A549 (cell line): ENCODE measurements at regions not wholly inside any gene's neighbourhood (a gene's known extent, or its start where the extent isn't known, plus 50 kb on each side); places are given as distances from the start of the nearest gene placed in this dataset.

Experiments used
- ATAC-seq, 2 experiments: fragments of 200-7000 bp in 1 of 2; fragments of >200 bp in 1 of 2; cut with Nextera tagmentation in 1 of 2; cut with Tn5 transposase in 1 of 2; 3 replicates each; pipeline versions ENCODE4 v1.8.0 to v1.9.1; 2018 to 2020; ENCODE audit warnings: mild to moderate bottlenecking in 1 of 2, moderate library complexity in 1 of 2
- CTCF ChIA-PET: fragments of 300-600 bp; sonication (Branson Sonifier 250); formaldehyde crosslinking; extraction: SDS; loops from one replicate; lab custom pipeline; 2021; ENCODE audit warnings: antibody characterized with exemption, inconsistent platforms; lab: Yijun Ruan, JAX
- POLR2A ChIA-PET: fragments of 350-600 bp; formaldehyde crosslinking; extraction: SDS; loops from one replicate; lab custom pipeline; 2021; ENCODE audit warnings: antibody characterized with exemption, inconsistent platforms; lab: Yijun Ruan, JAX
- DNase-seq, 2 experiments: peaks; one replicate each; pipeline versions ENCODE4 v3.0.0 to v3.0.0-alpha.2; 2011 to 2016; ENCODE audit warnings: low read depth in 1 of 2, low spot score in 1 of 2
- FAIRE-seq: peaks from 2 replicates; lab custom pipeline; 2011; peaks lifted over from hg19 to GRCh38; lab: Jason Lieb, UNC
- H3K27ac ChIP-seq, 2 experiments: fragments of >200 bp; sonication (Bioruptor Twin); formaldehyde crosslinking; 3 replicates each; pipeline ENCODE4 v1.5.1; 2016 to 2017
- H3K4me1 ChIP-seq: fragments of >200 bp; sonication (Bioruptor Twin); formaldehyde crosslinking; 3 replicates; pipeline ENCODE4 v1.6.1; 2016
- H3K4me2 ChIP-seq: fragments of >200 bp; sonication (Bioruptor Twin); formaldehyde crosslinking; 3 replicates; pipeline ENCODE4 v1.6.1; 2016
- H3K4me3 ChIP-seq: fragments of >200 bp; sonication (Bioruptor Twin); formaldehyde crosslinking; 3 replicates; pipeline ENCODE4 v1.5.1; 2016
- H3K9me3 ChIP-seq: fragments of >200 bp; sonication (Bioruptor Twin); formaldehyde crosslinking; 3 replicates; pipeline ENCODE4 v1.6.1; 2016
- ATOH8 ChIP-seq: fragments of 250-450 bp; sonication (Bioruptor Pico); IDR thresholded peaks from 2 replicates; pipeline ENCODE4 v1.5.0; 2020; ENCODE audit warnings: low read depth, mild to moderate bottlenecking, moderate library complexity
- BHLHE40 ChIP-seq: IDR thresholded peaks from 2 replicates; pipeline ENCODE4 v1.6.1; 2012; ENCODE audit warnings: low read depth, low read length, inconsistent platforms
- CBX2 ChIP-seq: fragments of 200-600 bp; sonication (generic); IDR thresholded peaks from 2 replicates; pipeline ENCODE4 v1.6.1; 2016; ENCODE audit warnings: low read depth, mild to moderate bottlenecking, borderline replicate concordance
- CEBPB ChIP-seq, 2 experiments: fragments of >200 bp in 1 of 2; sonication (Bioruptor Twin) in 1 of 2; formaldehyde crosslinking in 1 of 2; IDR thresholded peaks; 2 replicates each; pipeline ENCODE4 v1.6.1; 2012 to 2016
- CTCF ChIP-seq: fragments of >200 bp; sonication (Bioruptor Twin); formaldehyde crosslinking; IDR thresholded peaks from 3 replicates; pipeline ENCODE4 v1.5.1; 2016
- E2F6 ChIP-seq: IDR thresholded peaks from 2 replicates; pipeline ENCODE4 v1.6.1; 2012; ENCODE audit warnings: low read depth, borderline replicate concordance
- EP300 ChIP-seq, 2 experiments: fragments of >200 bp; sonication (Bioruptor Twin); formaldehyde crosslinking; IDR thresholded peaks; 2 replicates in 1 of 2; 3 replicates in 1 of 2; pipeline ENCODE4 v1.6.1; 2016 to 2017
- ESRRA ChIP-seq: fragments of 150-350 bp; IDR thresholded peaks from 2 replicates; pipeline ENCODE4 v1.6.1; 2014; ENCODE audit warnings: mild to moderate bottlenecking, low read length, borderline replicate concordance
- FOXS1 ChIP-seq: fragments of 250-450 bp; sonication (Bioruptor Pico); IDR thresholded peaks from 2 replicates; pipeline ENCODE4 v1.5.0; 2020; ENCODE audit warnings: mild to moderate bottlenecking, moderate library complexity
- GATA3 ChIP-seq: IDR thresholded peaks from 2 replicates; pipeline ENCODE4 v1.6.1; 2012; ENCODE audit warnings: borderline replicate concordance
- HES2 ChIP-seq: fragments of >200 bp; sonication (Bioruptor Twin); formaldehyde crosslinking; IDR thresholded peaks from 2 replicates; pipeline ENCODE4 v1.6.1; 2016
- HEYL ChIP-seq: fragments of 250-450 bp; sonication (Bioruptor Pico); IDR thresholded peaks from 2 replicates; pipeline ENCODE4 v1.8.0; 2021; ENCODE audit warnings: mild to moderate bottlenecking, moderate library complexity
- HOXB13 ChIP-seq: fragments of 250-450 bp; sonication (Bioruptor Pico); IDR thresholded peaks from 2 replicates; pipeline ENCODE4 v1.5.0; 2020; ENCODE audit warnings: low read depth, mild to moderate bottlenecking, moderate library complexity
- HOXB5 ChIP-seq: fragments of 250-450 bp; sonication (Bioruptor Pico); IDR thresholded peaks from 2 replicates; pipeline ENCODE4 v1.5.0; 2020; ENCODE audit warnings: mild to moderate bottlenecking, moderate library complexity
- JUNB ChIP-seq: fragments of >200 bp; sonication (Bioruptor Twin); formaldehyde crosslinking; IDR thresholded peaks from 2 replicates; pipeline ENCODE4 v1.6.1; 2016
- KDM1A ChIP-seq: fragments of 200-600 bp; sonication (generic); IDR thresholded peaks from 2 replicates; pipeline ENCODE4 v1.6.1; 2016; ENCODE audit warnings: low read depth, mild to moderate bottlenecking
- KDM5A ChIP-seq: fragments of 200-600 bp; sonication (generic); IDR thresholded peaks from 2 replicates; pipeline ENCODE4 v1.6.1; 2016; ENCODE audit warnings: antibody characterized with exemption, mild to moderate bottlenecking
- MYC ChIP-seq: IDR thresholded peaks from 2 replicates; pipeline ENCODE4 v1.6.1; 2012; ENCODE audit warnings: mild to moderate bottlenecking, inconsistent platforms, low read length, improper control_type of control experiment, borderline replicate concordance
- NFE2L2 ChIP-seq: fragments of 150-350 bp; conservative IDR thresholded peaks from 2 replicates; pipeline ENCODE4 v1.6.1; 2014; ENCODE audit warnings: low read length
- NR3C1 ChIP-seq: fragments of >200 bp; sonication (Bioruptor Twin); formaldehyde crosslinking; IDR thresholded peaks from 3 replicates; pipeline ENCODE4 v1.6.1; 2017
- PBX3 ChIP-seq: IDR thresholded peaks from 2 replicates; pipeline ENCODE4 v1.6.1; 2012
- POLR2A ChIP-seq: IDR thresholded peaks from 2 replicates; pipeline ENCODE4 v1.6.1; 2012; ENCODE audit warnings: mild to moderate bottlenecking, low read length
- RARB ChIP-seq: fragments of 250-450 bp; sonication (Bioruptor Pico); IDR thresholded peaks from 2 replicates; pipeline ENCODE4 v1.8.0; 2021; ENCODE audit warnings: mild to moderate bottlenecking, moderate library complexity
- RNF2 ChIP-seq: fragments of 200-600 bp; sonication (generic); IDR thresholded peaks from 2 replicates; pipeline ENCODE4 v1.6.1; 2016; ENCODE audit warnings: low read depth, mild to moderate bottlenecking, antibody characterized with exemption, moderate library complexity, borderline replicate concordance
- SMC3 ChIP-seq: fragments of >200 bp; sonication (Bioruptor Twin); formaldehyde crosslinking; IDR thresholded peaks from 3 replicates; pipeline ENCODE4 v1.6.1; 2018; ENCODE audit warnings: inconsistent platforms
- ZFP36 ChIP-seq: fragments of 450-650 bp; IDR thresholded peaks from 2 replicates; pipeline ENCODE4 v1.6.1; 2014; ENCODE audit warnings: borderline replicate concordance; ENCODE audit not compliant: partially characterized antibody
- ZNF302 ChIP-seq: fragments of 250-450 bp; sonication (Bioruptor Pico); IDR thresholded peaks from 2 replicates; pipeline ENCODE4 v1.9.0; 2021; ENCODE audit warnings: inconsistent platforms, mild to moderate bottlenecking, moderate library complexity
- WGBS: methylation state at CpG from one replicate; pipeline ENCODE4 v1.1.6; 2017; ENCODE audit errors: missing lambda C conversion rate; 5-methylcytosine and 5-hydroxymethylcytosine counted together

- TF ChIP-seq RARB (CRISPR knock-in tag) (no peak), SMC3 (0 out of 3 replicates have a peak, but pooled peaks have one; percentile 9), RNF2 (no peak), CTCF (no peak), GATA3 (peak; percentile 79; the same call in 1 of the 2 replicates), HOXB13 (CRISPR knock-in tag) (no peak), HES2 (no peak), FOXS1 (CRISPR knock-in tag) (no peak), POLR2A (no peak), KDM5A (no peak), NR3C1 (no peak), CBX2 (no peak)
- TF ChIP-seq, all 56 proteins: peak for 9
These were observed 66.3 kb downstream of the CLDN34 start (continued) for GRCh38 chrX:10033375-10034007.

- 0 out of 3 replicates have a peak, but pooled peaks cover 3% of the 10 kb centered on the region for H3K9me3 ChIP-seq
These were observed 67.6 kb downstream of the CLDN34 start for GRCh38 chrX:10034740-10035260.

More at GRCh38 chrX:10034740-10035260, 67.6 kb downstream of the CLDN34 start:
- ATAC-seq, result no peak
- H3K4me1 ChIP-seq, result peaks cover 81% of the 10 kb centered on the region
- H3K27ac ChIP-seq, result peak overlapping the region; percentile 96 to 98
- ChIA-PET CTCF (interaction anchor here (1.6 to 2.3 kb wide), 2 partner anchors 12 to 85 kb away, joined by 5 to 6 read pairs; no protein-coding TSS in a partner anchor), POLR2A (no interaction called here)
- FAIRE-seq, result peak; percentile 32
- TF ChIP-seq KDM1A (no peak), ATOH8 (CRISPR knock-in tag) (no peak), HOXB5 (CRISPR knock-in tag) (no peak), EP300 (IDR thresholded peaks at IDR 0.05) (no peak), MYC (no peak), HEYL (CRISPR knock-in tag) (no peak), NFE2L2 (no peak), ESRRA (no peak), BHLHE40 (no peak), ZFP36 (no peak), HES2 (no peak), PBX3 (no peak), FOXS1 (CRISPR knock-in tag) (no peak), SMC3 (no peak), GATA3 (no peak), E2F6 (no peak), JUNB (no peak), ZNF302 (CRISPR knock-in tag) (no peak), CEBPB (IDR thresholded peaks at IDR 0.05) (no peak), CBX2 (no peak)
- DNase-seq, result no peak
- no peak overlapping the region for H3K4me3 ChIP-seq
- WGBS, result 94% methylated on average over 8 of the region's 8 CpGs
- H3K4me2 ChIP-seq, result peak overlapping the region; percentile 70; the same call in 1 of the 3 replicates
